HS-27A (cell line): ENCODE measurements at regions not wholly inside any gene's neighbourhood (a gene's known extent, or its start where the extent isn't known, plus 50 kb on each side); places are given as distances from the start of the nearest gene placed in this dataset.

Experiments used
- DNase-seq: peaks from one replicate; pipeline ENCODE4 v3.0.0-alpha.2; 2012; ENCODE audit warnings: low read depth, missing footprints

DNA sequence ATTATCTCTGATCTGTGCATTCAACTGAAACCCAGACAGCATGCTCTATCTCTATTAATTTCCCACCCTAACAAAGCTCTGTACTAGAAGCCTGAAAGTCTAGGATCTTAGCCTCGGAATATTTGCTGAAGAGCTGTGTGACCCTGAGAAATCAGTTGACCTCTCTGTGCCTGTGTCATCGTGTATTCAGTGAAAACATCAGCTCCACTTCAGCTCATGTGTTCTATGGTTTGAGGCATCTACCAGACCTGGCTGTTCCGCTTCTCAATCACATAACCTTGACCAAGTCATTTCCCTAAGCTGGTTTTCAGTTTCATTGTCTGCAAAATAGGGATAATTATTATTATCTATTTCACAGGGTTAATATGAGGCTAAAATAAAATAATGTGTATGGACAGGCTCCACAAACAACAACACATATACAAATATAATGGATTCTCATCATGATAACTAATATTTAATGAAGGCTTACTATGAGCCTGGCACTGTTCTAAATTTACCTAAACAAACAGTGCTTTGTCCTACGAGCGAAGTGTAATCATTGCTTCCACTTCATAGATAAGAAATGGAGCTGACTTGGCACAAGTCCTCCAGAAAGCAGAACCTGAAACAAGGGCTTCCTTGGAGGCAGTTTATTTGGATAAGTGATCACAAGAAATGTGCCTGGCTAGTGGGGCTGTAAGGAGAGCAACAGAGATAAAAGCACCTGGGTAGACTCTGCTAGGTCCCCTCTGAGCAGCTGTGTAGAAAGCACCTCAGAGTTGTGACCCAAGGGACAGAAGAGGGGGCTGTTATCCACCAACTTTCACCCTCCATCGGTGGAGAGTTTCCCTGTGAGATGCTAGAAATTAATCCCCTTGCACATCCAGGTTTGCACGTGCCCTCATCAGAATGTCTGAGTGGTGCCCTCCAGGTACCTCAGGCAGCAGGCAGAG, 356.9 kb downstream of the RAB28 start:
- DNase-seq, result no peak

DNA sequence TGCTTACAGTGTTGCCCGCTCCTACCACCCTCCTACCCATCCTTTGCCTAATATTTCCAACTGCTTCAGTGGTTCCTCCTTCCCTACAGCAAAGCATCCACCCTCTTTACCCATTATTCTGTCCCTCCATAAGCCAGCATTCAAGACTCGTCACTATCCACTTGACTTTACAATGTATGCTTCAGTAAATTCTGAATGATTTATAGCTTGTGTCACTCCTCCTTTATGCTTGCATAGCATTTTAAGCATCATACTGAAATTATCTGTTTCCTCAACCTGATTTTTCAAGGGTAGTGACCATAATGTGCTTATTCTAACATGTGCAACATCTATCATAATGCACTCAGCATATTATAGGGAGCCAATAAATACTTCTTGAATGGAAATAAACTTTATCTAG, 365.5 kb downstream of the RAB28 start:
- no peak for DNase-seq

DNA sequence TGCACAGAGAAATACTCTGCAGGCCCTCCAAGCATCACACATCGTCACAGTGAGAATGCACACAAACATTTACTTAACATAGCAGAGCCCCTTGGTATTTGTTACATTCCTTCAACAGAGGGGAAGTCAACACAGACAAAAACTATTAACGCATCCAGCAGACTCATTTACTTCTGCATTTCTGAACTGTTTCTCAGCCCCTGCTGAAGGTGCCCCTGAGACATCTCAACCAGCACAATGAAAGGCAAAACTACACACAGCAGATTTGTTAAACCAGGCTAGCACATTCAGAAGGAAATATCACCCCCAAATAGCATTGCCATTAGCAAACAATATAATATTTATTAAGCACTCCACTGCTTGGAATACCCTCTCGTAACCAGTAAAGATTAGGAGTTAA, 367.0 kb downstream of the RAB28 start:
- DNase-seq, result no peak

DNA sequence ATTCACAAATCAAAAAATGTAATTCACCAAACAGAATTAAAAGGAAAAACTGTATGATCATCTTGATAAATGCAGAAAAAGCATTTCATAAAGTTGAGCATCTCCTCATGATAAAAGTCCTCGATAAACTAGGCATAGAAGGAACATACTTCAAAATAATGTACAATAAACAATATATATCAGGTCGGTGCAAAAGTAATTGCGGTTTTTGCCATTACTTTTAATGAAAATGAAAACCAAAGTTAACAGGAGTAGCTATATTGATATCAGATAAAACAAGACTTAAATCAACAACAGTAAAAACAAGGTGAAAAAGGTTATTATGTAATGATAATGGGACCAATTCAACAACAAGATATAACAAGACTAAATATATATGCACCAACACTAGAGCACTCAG, 372.1 kb downstream of the RAB28 start:
- DNase-seq, result no peak

DNA sequence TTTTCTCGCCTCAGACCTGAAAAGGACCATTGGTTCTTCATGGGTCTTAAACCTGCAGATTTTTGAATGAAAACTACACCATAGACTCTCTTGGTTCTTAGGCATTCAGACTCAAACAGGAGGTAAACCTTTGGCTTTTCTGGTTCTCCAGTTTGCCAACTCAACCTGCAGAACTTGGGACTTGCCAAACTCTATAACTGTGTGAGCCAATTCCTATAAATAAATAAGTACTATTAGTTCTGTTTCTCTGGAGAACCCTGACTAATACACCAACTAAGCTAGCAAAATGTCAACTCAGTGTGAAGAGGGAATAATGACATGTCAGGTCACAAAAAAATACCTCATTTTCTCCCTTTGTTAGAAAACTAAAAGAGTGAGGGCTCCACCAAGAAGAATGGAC, 374.6 kb downstream of the RAB28 start:
- DNase-seq, result no peak

DNA sequence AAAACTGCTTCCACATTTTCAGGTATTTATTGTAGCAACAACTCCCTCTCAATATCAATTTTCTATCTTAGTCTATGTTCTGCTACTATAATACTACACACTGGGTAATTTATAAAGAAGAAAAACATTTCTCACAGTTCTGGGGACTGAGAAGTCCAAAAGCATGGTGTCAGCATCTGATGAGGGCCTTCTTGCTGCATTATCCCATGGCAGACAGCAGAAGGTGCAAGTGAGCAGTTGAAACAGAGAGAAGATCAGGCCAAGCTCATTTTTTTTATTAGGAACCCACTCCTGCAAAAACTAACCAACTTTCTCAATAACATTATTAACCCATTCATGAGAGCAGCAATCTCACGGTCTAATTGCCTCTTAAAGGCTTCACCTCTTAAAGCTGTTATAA, 376.0 kb downstream of the RAB28 start:
- DNase-seq, result no peak

DNA sequence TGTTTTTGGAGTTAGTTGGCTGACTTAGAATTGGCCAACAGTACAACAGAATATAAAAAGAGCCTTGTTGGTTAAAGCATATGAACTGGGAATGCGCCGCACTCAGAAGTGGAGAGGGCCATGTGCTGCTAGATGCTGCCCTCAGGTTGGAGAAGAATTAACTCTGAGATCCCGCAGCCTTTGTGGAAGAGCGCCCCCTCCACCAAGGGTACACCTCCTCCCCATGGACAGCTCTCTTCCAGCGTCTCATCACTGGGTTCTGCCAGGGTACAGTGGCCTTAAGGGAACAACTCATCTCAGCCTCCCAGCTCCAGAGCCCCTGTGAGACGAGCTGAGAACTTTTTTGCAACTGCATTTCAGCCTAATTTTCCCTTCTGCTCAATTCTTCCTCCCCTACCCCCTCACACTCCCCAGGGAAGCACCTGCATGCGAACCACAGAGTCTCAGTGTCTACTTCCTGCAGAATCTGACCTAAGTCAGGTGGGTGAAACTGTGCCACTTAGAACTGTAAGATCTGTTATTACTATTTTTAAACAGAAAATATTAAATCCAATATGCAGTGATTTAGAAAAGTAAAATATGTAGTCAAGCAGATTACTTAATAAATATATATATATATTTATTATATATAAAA, 380.6 kb downstream of the RAB28 start:
- no peak for DNase-seq

DNA sequence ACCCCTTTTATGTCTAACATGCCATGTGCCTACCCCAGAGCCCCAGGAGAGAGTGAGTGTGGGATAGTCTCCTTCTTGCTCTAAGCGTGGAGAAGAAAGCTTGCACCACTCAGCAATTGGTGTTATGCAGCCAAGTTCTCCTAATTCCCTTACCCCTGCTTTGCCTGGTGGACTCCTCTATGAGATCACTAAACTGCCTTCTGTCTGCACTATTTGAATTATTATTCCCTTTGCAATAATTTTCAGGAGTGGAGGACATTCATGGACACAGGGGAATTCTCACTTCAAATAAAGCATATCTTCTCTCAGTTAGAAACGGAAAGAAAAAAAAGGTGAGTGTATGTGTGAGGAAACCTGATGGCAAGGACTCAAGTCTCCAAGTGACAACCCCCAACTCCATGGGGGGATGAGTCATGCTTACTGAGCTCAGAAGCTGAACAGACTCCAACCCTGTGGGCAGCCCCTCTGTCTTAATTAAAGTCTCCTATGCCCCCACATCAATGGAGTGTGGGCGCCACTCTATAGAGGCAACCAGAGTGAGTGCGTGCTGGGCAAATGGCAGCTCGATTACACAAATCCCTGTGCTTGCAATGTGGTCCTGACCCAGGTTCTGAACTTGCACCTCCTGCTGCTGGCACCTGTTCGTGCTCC, 381.9 kb downstream of the RAB28 start:
- no peak for DNase-seq

DNA sequence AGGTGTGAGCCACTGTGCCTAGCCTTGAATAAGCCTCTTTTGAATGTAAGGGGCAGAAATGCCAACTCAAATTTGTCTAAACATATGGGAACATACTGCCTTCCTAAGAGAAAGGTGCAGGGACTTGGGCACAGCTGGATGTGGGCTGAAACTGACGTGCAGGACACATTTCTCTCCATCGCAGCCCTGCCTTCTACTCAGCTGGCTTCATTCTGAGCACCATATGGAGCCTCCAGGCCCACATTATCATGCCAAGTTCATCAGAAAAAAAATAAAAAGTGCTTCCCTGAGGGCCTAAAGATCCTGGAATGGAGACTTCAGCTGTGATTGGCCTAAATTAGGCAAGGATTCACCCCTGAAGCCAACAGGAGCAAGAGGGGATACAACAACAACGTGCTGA, 386.2 kb downstream of the RAB28 start:
- no peak for DNase-seq

DNA sequence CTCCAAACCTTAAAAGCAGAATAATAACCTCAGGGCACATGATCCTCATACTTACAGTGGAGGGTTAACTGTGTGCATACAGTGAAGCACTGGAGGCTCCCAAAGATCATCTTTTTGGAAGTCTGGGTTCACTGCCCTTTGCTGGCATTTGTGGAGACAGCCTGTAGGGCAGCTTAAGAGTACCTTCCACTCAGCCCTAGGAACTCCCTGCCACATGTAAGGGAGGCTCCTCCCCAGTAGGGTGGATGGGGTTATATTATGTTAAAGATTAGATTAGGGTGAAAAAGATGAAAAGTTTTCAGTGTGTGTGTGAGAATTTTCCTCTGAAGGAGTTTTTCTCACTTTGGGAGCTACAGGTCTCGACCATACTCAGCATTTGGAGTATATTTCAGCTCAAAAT, 388.4 kb downstream of the RAB28 start:
- DNase-seq, result no peak

DNA sequence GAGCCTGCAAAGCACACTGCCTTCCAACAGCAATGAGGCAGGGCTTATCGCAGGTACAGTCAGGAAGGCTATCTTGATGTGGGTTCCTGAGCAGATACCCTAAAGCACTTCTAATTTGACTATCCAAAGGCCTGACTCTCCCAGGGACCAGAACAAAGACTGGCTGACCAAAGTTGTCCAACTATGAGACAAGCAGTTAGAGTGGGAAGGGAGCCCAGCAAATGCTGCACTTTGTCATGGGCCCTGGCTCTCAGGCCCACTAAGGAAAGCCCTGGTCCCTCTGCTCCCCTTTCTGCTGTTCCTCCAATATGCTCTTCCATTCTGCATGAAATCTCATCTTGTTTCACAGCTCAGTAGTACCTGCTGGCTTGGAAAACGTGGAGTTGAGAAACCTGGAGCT, 391.0 kb downstream of the RAB28 start:
- DNase-seq, result no peak

DNA sequence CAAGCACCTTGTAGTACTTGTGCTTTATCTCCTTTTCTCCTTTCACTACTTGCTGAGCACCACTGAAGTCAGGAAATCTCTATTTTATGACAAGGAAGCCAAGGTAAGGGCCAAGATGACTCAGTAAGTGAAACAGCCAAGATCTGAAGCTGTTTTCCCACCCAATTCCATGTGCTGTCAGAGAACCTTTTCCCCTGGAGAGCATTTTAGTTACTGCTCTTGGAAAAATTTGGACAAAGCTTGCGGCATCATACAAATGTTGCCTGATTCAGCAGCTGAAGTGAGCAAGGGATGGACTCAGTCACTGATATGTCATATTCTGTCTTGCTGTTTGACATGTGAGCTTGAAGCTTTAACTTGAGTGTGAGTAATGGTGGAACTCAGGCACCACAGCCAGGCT, 391.4 kb downstream of the RAB28 start:
- DNase-seq, result no peak

DNA sequence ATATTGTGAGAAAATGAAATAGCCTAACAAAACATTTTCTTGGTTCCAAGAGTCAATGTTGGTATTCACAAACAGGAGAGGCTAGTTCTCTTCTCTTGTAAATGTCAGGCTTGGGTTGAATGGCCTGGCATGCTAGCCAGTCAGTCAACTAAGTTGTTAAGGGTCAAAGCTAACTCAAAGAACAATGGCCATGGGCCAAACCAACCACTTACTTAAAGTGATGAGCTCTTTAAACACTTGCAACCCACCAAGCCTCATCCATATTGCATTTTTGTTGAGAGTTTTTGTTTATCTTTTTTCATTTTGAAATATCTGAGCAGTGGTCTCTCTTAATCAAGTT, 394.5 kb downstream of the RAB28 start:
- no peak for DNase-seq

DNA sequence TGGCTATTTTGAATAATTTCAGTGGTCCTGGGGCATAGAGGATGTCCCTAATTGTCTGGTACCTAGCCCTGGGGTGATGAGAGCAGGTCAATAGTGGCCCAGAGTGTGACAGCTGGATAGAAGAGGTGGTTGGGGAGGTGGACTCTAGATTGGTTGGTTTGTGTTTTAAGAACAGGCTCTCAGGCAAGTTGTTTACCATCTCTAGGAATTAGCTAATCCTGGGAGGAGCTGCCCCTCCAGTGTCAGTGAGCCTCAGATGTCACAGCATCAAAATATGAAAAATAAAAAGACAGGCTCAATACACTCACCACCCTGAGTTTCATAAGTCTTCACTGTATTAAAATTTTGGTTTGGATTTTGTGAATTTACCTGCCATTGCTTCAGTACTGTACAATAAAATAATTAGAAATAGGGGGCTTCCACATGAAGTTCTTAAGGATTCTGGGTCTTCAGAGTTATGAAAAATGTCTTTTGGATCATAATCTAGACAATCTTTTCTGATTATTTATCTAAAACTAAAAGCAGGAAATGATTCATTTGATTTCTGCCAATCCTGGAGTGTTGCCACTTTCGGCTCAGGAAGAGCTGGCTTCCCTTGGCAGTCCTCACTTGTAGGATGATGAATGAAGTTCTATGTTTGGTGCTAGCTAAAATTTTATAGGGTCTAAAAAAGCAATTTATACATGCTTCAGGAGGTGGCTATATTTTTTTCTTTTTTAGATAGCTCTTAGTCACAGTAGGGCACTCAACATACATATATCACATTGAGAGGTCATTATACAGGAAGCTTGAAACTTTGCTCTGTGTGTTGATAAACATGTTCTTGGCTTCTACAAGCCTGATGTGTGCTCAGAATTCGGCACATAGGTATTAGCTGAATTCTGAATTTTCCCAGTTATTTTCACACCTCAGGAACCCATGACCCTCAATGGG, 395.1 kb downstream of the RAB28 start:
- DNase-seq, result no peak

DNA sequence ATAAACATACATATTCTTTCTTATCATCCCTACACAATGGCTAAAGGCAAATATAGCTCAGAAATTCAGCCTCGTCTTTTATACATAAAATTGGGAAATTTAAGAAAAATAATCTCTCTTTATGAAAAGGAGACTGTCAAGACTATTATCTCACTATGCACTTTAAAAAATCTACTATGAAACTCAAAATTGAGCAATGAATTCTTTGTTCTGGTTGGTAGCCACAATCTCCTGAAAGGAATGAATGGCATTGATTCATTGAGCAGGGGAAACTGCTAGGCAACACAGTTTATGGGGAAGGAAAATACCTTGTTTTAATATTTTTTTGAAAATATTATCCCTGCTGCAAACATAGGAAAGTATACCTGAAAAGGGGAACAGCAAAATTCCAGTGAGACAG, 397.1 kb downstream of the RAB28 start:
- no peak for DNase-seq

DNA sequence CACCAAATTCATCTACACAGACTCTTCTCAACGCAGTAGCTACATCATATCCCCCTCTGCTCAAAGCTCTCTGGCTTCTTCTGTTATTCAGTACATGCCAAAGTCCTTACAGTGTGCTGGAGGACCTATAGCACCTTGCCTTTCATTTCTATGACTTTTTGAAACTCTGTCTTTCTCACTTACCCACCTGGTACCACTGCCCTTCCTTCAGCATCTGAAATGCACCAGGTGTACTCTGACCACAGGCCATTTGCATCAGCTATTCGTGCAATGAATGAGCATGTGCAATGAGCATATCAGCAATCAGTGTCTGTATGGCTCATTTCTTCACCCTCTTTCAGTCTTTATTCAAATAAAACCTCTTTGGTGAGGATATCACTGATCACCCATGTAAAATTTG, 399.9 kb downstream of the RAB28 start:
- no peak for DNase-seq

DNA sequence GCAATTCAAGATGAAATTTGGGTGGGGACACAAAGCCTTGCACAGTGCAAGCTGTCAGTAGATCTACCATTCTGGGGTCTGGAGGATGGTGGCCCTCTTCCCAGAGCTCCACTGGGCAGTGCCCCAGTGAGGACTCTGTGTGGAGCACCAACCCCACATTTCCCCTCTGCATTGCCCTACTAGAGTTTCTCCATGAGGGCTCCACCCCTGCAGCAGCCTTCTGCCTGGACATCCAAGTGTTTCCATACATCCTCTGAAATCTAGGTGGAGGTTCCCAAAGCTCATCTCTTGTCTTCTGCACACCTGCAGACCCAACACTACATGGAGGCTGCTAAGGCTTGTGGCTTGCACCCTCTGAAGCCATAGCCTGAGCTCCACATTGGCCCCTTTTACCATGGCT, 402.3 kb downstream of the RAB28 start:
- no peak for DNase-seq

DNA sequence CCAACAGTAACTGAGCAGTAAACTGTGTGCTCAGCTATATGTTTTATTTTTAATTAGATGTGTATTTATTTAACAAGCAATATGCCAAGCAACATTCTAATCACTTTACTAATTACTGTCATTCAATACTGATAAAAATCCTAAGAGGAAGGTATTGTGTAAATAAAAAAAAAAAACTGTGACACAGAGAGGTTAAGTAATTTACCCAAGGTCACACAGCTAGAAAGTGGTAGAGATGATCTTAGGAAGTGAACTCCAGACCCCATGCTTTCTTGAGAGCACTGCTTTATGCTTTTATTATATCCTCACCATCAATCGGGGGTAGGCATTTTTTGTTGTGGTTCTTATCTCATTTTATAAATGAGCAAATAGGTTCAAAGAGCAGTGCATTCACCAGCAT, 417.1 kb downstream of the RAB28 start:
- no peak for DNase-seq

DNA sequence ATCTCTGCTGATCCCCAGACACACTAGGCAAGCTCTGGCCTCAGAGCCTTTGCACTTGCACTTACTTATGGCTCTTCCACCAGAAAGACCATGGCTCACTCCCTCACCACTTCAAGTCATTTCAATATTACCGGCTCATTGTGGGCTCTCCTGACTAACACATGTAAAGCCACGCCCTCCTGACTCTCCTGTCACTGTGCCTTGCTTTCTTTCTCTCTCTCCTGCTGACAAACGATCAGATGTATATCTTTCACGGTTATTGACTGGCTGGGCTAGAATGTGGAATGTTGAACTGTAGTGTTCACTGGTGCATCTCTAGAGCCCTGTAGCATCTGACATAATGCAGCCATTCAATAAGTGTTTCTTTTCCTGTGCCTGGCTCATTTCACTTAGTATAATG, 425.1 kb downstream of the RAB28 start:
- DNase-seq, result no peak

DNA sequence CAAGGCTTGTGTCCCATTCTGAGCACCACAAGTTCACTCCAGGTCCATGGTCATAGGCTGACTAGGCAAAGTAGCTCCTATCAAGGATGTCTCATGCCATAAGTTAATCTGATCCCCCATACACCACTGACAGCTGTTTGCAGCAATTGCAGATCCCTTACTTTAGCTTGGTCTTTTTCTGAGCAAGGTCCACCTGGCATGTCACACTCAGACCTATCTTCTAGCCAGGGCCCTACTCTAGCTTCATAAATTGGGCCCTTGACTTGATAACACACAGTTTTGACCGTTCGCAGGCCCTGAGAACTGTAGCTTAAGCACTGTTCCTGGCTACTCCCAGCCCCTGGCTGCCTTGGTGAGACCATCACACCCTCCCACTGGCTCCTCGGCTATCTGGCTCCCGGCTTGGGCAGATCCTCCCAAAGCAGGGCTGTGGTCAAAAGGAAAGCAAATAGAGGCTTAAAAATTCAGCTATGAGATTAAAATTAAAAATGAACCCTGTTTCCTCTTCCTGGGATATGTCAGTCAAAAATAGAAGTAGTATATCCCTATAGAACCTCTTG, 427.4 kb downstream of the RAB28 start:
- DNase-seq, result no peak

DNA sequence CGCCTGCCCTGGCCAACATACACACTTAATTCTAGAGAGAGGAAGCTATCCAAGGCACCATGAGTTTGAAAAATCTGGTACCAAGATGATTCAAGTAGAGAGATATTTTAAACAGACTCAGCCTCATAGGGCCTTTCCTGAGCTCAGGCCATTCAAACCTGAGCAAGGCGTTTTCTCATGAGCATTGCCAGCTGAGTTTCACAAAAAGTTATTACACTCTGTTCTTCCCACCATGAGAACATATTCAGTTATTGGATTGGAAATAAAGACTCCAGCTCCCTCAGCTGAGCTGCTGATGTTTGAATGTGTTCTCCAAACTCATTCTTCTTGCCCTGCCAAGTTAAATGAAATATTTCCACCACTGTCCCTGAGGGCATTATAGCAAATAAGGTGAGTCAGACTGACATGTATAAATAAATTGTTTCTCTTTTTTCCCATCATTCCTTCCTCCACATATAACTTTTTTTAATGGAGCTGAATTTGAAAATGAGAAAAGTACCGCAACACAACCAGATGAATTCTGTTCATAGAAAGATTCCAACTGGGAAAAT, 429.6 kb downstream of the RAB28 start:
- no peak for DNase-seq

DNA sequence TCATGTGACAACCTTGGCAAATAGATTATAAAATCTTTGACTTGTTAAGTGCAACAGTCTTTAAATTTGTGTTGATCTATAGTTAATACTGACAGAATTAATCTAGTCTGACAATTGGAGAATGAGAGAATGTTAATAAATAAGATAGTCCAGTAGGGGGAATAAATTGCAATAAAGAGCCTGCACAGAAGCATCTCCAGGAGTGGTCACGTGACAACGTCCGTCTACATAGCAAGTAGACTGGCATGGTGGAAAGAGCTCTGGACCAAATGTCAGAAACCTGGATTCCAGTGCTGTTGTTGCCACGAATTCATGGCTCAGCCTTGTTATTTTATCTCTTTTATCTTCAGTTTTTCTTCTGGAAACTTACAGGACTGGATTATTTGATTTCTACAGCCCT, 436.5 kb downstream of the RAB28 start:
- no peak for DNase-seq
